Cardiac muscle cell (in vitro differentiated cells and primary cell): ENCODE measurements at regions not wholly inside any gene's neighbourhood (a gene's known extent, or its start where the extent isn't known, plus 50 kb on each side); places are given as distances from the start of the nearest gene placed in this dataset.

Experiments used
- DNase-seq, 2 donors: peaks; one replicate each; pipeline versions ENCODE4 v3.0.0 to v3.0.0-alpha.2; 2010 to 2017; ENCODE audit warnings: low read depth in 1 of 2, low spot score in 1 of 2
- H3K27ac ChIP-seq: fragments of 200-600 bp; sonication (generic); 2 replicates; pipeline ENCODE4 v1.5.1; 2016
- H3K27me3 ChIP-seq: fragments of 200-600 bp; sonication (generic); 2 replicates; pipeline ENCODE4 v1.6.0; 2016; ENCODE audit warnings: control low read depth
- H3K36me3 ChIP-seq: fragments of 200-600 bp; sonication (generic); 2 replicates; pipeline ENCODE4 v1.5.1; 2016; ENCODE audit warnings: control low read depth
- H3K4me1 ChIP-seq: fragments of 200-600 bp; sonication (generic); 2 replicates; pipeline ENCODE4 v1.8.1; 2017; ENCODE audit warnings: low read depth, mild to moderate bottlenecking, mixed run types
- H3K4me3 ChIP-seq: fragments of 200-600 bp; sonication (generic); 2 replicates; pipeline ENCODE4 v1.5.1; 2016; ENCODE audit warnings: mild to moderate bottlenecking
- H3K9me3 ChIP-seq: fragments of 200-600 bp; sonication (generic); 2 replicates; pipeline ENCODE4 v1.5.1; 2017; ENCODE audit warnings: low read depth, mild to moderate bottlenecking, control low read depth
- CTCF ChIP-seq: IDR thresholded peaks from 2 replicates; pipeline ENCODE4 v1.5.1; 2012; ENCODE audit warnings: low read depth, mild to moderate bottlenecking, low read length

- no peak for TF ChIP-seq CTCF
- Histone ChIP-seq H3K27me3 (peaks cover under 1% of the 10 kb centered on the region), H3K4me1 (no peaks in the 10 kb centered on the region), H3K27ac (no peak overlapping the region), H3K4me3 (no peak overlapping the region), H3K36me3 (no peaks in the 10 kb centered on the region), H3K9me3 (no peaks in the 10 kb centered on the region)
- DNase-seq, result no peak
These were observed 365.9 kb downstream of the PTPRU start for GRCh38 chr1:29602203-29602602.

- DNase-seq, result no peak
- H3K36me3 ChIP-seq, result no peaks in the 10 kb centered on the region
- no peak for TF ChIP-seq CTCF
These were observed 364.7 kb downstream of the PTPRU start for GRCh38 chr1:29601021-29601420.

DNA sequence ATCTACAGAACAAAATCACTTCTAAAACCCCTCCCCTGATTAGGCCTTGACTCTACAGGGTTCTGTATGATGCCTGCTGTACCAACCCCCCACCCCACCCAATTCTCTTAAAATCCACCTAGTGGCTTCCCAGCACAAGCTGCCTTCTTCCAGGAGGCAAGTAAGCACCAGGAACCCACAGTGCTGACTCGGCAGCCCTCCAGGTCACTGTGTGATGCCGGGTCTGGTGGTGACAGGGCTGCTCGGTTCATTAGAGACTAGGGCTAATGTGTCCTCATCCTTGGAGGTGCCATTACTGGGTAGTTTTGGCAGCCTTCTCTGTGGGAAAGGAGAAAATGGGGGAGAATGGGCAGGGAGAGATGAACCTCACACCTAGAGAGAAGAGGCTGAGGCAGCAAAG lies 363.5 kb downstream of the PTPRU start:
- no peak for DNase-seq
- H3K27me3 ChIP-seq, result peaks cover 7% of the 10 kb centered on the region
- no peaks in the 10 kb centered on the region for H3K4me1 ChIP-seq
- TF ChIP-seq CTCF, result no peak
- H3K9me3 ChIP-seq, result no peaks in the 10 kb centered on the region
- no peaks in the 10 kb centered on the region for H3K36me3 ChIP-seq
- H3K4me3 ChIP-seq, result no peak overlapping the region
- H3K27ac ChIP-seq, result no peak overlapping the region

More at GRCh38 chr1:29601021-29601420, 364.7 kb downstream of the PTPRU start:
- no peak overlapping the region for H3K4me3 ChIP-seq
- no peaks in the 10 kb centered on the region for H3K4me1 ChIP-seq
- no peaks in the 10 kb centered on the region for H3K9me3 ChIP-seq
- no peak overlapping the region for H3K27ac ChIP-seq
- H3K27me3 ChIP-seq, result peaks cover 7% of the 10 kb centered on the region

- Histone ChIP-seq H3K36me3 (no peaks in the 10 kb centered on the region), H3K9me3 (no peaks in the 10 kb centered on the region), H3K27me3 (peaks cover 7% of the 10 kb centered on the region), H3K4me1 (no peaks in the 10 kb centered on the region), H3K4me3 (no peak overlapping the region), H3K27ac (no peak overlapping the region)
- DNase-seq, result no peak
- no peak for TF ChIP-seq CTCF
These were observed 362.7 kb downstream of the PTPRU start for GRCh38 chr1:29599071-29599470.

- no peak for DNase-seq
- H3K27me3 ChIP-seq, result peaks cover 7% of the 10 kb centered on the region
- no peak overlapping the region for H3K27ac ChIP-seq
- H3K36me3 ChIP-seq, result no peaks in the 10 kb centered on the region
- H3K4me3 ChIP-seq, result no peak overlapping the region
- H3K9me3 ChIP-seq, result no peaks in the 10 kb centered on the region
- H3K4me1 ChIP-seq, result no peaks in the 10 kb centered on the region
- no peak for TF ChIP-seq CTCF
These were observed 361.5 kb downstream of the PTPRU start for GRCh38 chr1:29597861-29598260.
